Spleen (tissue), 11 donors: ENCODE measurements at regions not wholly inside any gene's neighbourhood (a gene's known extent, or its start where the extent isn't known, plus 50 kb on each side); places are given as distances from the start of the nearest gene placed in this dataset.

Experiments used
- DNase-seq: peaks from one replicate; pipeline ENCODE4 v3.0.0-alpha.2; 2020
- H3K27ac ChIP-seq, 8 donors: fragments of 200-600 bp; sonication (generic) in 7 of 8; 1 replicate in 4 of 8; 2 replicates in 4 of 8; pipeline versions ENCODE4 v1.5.0 to v1.8.0; 2016 to 2021; ENCODE audit warnings: inconsistent platforms in 4 of 8, mild to moderate bottlenecking in 4 of 8, moderate library complexity in 1 of 8
- H3K27me3 ChIP-seq, 7 donors: fragments of 200-600 bp; sonication (generic) in 6 of 7; replicated peaks in 1 of 7; 1 replicate in 4 of 7; 2 replicates in 3 of 7; pipeline versions ENCODE4 v1.5.0 to v1.8.0; 2016 to 2021; ENCODE audit warnings: inconsistent platforms in 3 of 7, mild to moderate bottlenecking in 1 of 7
- H3K36me3 ChIP-seq, 6 donors: fragments of 200-600 bp; sonication (generic) in 5 of 6; 1 replicate in 4 of 6; 2 replicates in 2 of 6; pipeline versions ENCODE4 v1.5.0 to v1.8.0; 2016 to 2021; ENCODE audit warnings: inconsistent platforms in 2 of 6
- H3K4me1 ChIP-seq, 6 donors: fragments of 200-600 bp; sonication (generic) in 5 of 6; 1 replicate in 3 of 6; 2 replicates in 3 of 6; pipeline versions ENCODE4 v1.5.0 to v1.8.0; 2016 to 2021; ENCODE audit warnings: inconsistent platforms in 3 of 6
- H3K4me3 ChIP-seq, 8 donors: fragments of 200-600 bp; sonication (generic) in 7 of 8; 1 replicate in 4 of 8; 2 replicates in 4 of 8; pipeline versions ENCODE4 v1.5.0 to v1.8.0; 2016 to 2021; ENCODE audit warnings: inconsistent platforms in 4 of 8, mild to moderate bottlenecking in 4 of 8, moderate library complexity in 2 of 8
- H3K9me3 ChIP-seq, 8 donors: fragments of 200-600 bp; sonication (generic) in 7 of 8; 1 replicate in 4 of 8; 2 replicates in 4 of 8; pipeline versions ENCODE4 v1.5.0 to v1.8.0; 2016 to 2021; ENCODE audit warnings: inconsistent platforms in 4 of 8
- POLR2A ChIP-seq, 3 donors: fragments of 450-650 bp; IDR thresholded peaks; one replicate each; pipeline ENCODE4 v1.5.1; 2017; ENCODE audit warnings: antibody characterized with exemption in 3 of 3, mild to moderate bottlenecking in 1 of 3
- POLR2AphosphoS5 ChIP-seq, 3 donors: sonication (generic); formaldehyde crosslinking; IDR thresholded peaks; one replicate each; pipeline ENCODE4 v1.5.1; 2017; ENCODE audit warnings: antibody characterized with exemption in 3 of 3
- WGBS, 5 donors: extraction: QIAGEN DNeasy Blood & Tissue Kit in 3 of 5; methylation state at CpG; one replicate each; pipeline versions ENCODE4 v1.1.5 to v1.1.7; 2013 to 2018; 5-methylcytosine and 5-hydroxymethylcytosine counted together
- intact Hi-C: fragments of 100-400 bp; cut with DNase I; formaldehyde crosslinking; loops from one replicate; pipeline ENCODE4 v1.15.0; 2023; ENCODE audit warnings: low total_unique reads
- TF ChIP-seq, protein P1 (sequence below), 11 experiments: fragments of 200-600 bp in 7 of 11; fragments of 450-650 bp in 4 of 11; sonication (generic) in 4 of 11; IDR thresholded peaks in 8 of 11; conservative IDR thresholded peaks in 3 of 11; 1 replicate in 7 of 11; 2 replicates in 4 of 11; pipeline versions ENCODE4 v1.4.0 to v1.8.0; 2016 to 2021; ENCODE audit warnings: antibody characterized with exemption in 11 of 11, inconsistent platforms in 4 of 11, mild to moderate bottlenecking in 1 of 11
- donor health status: healthy with polysubstance abuse.
- donor health status: DM: no; HTN: no; CAD: no; lungs with moderate emphysema.
- donor health status: DM: no; HTN: no; CAD: no.
- donor health status: Bipolar disorder and iron deficiency.
- donor health status: healthy.
- donor health status: DM: no; HTN: no; CAD: no.
- donor health status: DM: yes; HTN: yes; CAD: no.

DNA sequence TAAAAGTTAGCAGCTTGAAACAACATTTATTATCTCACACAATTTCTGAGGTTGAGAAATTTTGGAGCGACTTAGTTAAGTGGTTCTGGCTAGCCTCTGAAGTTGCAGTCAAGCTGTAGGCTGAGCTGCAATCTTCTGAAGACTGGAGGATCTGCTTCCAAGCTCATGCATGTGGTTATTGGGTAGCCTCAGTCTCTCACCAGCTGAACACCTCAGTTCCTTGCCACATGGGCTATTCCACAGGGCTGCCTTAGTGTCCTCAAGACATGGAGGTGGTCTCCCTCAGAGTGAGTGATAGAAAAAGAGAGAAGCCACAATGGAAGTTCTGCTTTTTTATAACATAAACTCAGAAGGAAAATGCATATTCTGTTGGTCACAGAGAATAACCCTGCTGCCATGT lies 92.0 kb upstream of the CAMK1G start:
- 76 to 95% (median 82%) methylated on average over 1 of the region's 1 CpG for WGBS, 5 donors
- H3K4me1 ChIP-seq, result peaks cover 0 to 4% (median 0%) of the 10 kb centered on the region in 6 donors
- no peak for DNase-seq
- no peaks in the 10 kb centered on the region for H3K27me3 ChIP-seq
- intact Hi-C loops, result no loop called here
- TF ChIP-seq, protein P1, sequence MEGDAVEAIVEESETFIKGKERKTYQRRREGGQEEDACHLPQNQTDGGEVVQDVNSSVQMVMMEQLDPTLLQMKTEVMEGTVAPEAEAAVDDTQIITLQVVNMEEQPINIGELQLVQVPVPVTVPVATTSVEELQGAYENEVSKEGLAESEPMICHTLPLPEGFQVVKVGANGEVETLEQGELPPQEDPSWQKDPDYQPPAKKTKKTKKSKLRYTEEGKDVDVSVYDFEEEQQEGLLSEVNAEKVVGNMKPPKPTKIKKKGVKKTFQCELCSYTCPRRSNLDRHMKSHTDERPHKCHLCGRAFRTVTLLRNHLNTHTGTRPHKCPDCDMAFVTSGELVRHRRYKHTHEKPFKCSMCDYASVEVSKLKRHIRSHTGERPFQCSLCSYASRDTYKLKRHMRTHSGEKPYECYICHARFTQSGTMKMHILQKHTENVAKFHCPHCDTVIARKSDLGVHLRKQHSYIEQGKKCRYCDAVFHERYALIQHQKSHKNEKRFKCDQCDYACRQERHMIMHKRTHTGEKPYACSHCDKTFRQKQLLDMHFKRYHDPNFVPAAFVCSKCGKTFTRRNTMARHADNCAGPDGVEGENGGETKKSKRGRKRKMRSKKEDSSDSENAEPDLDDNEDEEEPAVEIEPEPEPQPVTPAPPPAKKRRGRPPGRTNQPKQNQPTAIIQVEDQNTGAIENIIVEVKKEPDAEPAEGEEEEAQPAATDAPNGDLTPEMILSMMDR (IDR thresholded peaks at IDR 0.05 in 8 of 11, conservative IDR thresholded peaks at IDR 0.05 in 3 of 11), result no peak
- TF ChIP-seq POLR2AphosphoS5 (IDR thresholded peaks at IDR 0.05) (no peak), POLR2A (IDR thresholded peaks at IDR 0.05) (no peak)
- no peak overlapping the region for H3K4me3 ChIP-seq
- peaks cover 0 to 17% (median 11%) of the 10 kb centered on the region in 8 donors for H3K9me3 ChIP-seq
- no peaks in the 10 kb centered on the region for H3K36me3 ChIP-seq
- H3K27ac ChIP-seq, result no peak overlapping the region

DNA sequence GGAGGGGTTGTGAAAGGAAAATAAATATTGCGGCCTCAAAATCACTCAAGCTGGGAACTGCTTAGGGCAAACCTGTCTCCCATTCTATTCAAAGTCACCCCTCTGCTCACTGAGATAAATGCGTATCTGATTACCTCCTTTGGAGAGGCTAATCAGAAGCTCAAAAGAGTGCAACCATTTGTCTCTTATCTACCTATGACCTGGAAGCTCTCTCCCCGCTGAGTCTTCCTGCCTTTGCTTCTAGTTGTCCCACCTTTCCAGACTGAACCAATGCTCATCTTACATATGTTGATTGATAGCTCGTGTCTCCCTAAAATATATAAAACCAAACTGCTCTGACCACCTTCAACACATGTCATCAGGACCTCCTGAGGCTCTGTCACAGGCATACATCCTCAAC lies 91.6 kb upstream of the CAMK1G start:
- Histone ChIP-seq H3K36me3 (no peaks in the 10 kb centered on the region), H3K27ac (no peak overlapping the region), H3K4me3 (no peak overlapping the region), H3K4me1 (peaks cover 0 to 4% (median 0%) of the 10 kb centered on the region in 6 donors), H3K27me3 (no peaks in the 10 kb centered on the region), H3K9me3 (peaks cover 0 to 21% (median 12%) of the 10 kb centered on the region in 8 donors)
- intact Hi-C loops, result no loop called here
- 73 to 85% (median 79%) methylated on average over 4 of the region's 4 CpGs for WGBS, 5 donors
- TF ChIP-seq POLR2AphosphoS5 (IDR thresholded peaks at IDR 0.05), result no peak
- no peak for TF ChIP-seq POLR2A (IDR thresholded peaks at IDR 0.05)
- TF ChIP-seq, protein P1 (IDR thresholded peaks at IDR 0.05 in 8 of 11, conservative IDR thresholded peaks at IDR 0.05 in 3 of 11), result no peak
- DNase-seq, result no peak

DNA sequence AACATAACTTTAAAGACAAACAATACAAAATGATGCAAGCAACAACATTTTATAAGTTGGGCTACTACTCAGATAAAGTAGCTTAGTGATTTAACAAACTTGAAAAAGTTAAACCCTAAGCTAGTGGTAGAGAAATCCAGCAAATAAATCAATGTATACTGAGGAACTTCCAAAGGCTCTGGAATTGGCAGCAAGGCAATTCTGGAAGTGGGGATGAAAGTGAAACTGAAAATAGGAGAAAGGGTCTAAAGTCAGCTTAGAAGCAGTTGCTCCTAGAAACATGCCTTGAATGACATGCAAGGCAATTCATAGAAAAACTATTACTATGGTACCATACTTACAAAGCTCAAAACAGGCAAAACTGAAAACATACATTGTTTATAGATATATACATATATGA lies 90.0 kb upstream of the CAMK1G start:
- Histone ChIP-seq H3K9me3 (peaks cover 0 to 30% (median 17%) of the 10 kb centered on the region in 8 donors), H3K36me3 (no peaks in the 10 kb centered on the region), H3K27ac (no peak overlapping the region), H3K4me1 (peaks cover 0 to 4% (median 0%) of the 10 kb centered on the region in 6 donors), H3K27me3 (no peaks in the 10 kb centered on the region), H3K4me3 (no peak overlapping the region)
- no peak for DNase-seq
- TF ChIP-seq POLR2AphosphoS5 (IDR thresholded peaks at IDR 0.05) (no peak), POLR2A (IDR thresholded peaks at IDR 0.05) (no peak)
- TF ChIP-seq, protein P1 (IDR thresholded peaks at IDR 0.05 in 8 of 11, conservative IDR thresholded peaks at IDR 0.05 in 3 of 11), result no peak
- intact Hi-C loops, result no loop called here

DNA sequence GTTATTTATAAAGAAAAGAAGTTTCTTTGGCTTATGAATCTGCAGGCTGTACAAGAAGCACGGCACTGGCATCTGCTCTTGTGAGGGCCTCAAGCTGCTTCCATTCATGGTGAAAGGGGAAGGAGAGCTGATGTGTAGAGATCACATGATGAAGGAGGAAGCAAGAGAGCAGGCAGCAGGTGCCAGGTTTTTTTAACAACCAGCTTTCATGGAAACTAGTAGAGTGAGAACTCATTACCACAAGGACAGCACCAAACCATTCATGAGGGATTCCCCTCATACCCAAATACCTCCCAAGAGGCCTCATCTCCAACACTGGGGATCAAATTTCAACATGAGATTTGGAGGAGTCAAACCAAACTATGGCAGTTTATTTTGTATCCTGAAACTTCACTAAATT lies 85.8 kb upstream of the CAMK1G start:
- 78 to 93% (median 81%) methylated on average over 1 of the region's 1 CpG for WGBS, 5 donors
- DNase-seq, result no peak
- H3K27ac ChIP-seq, result no peak overlapping the region
- peaks cover 2 to 67% (median 41%) of the 10 kb centered on the region in 8 donors for H3K9me3 ChIP-seq
- no peak overlapping the region for H3K4me3 ChIP-seq
- peaks cover 0 to 4% (median 0%) of the 10 kb centered on the region in 6 donors for H3K4me1 ChIP-seq
- TF ChIP-seq POLR2AphosphoS5 (IDR thresholded peaks at IDR 0.05), result no peak
- TF ChIP-seq, protein P1 (IDR thresholded peaks at IDR 0.05 in 8 of 11, conservative IDR thresholded peaks at IDR 0.05 in 3 of 11), result no peak
- no peak for TF ChIP-seq POLR2A (IDR thresholded peaks at IDR 0.05)
- H3K36me3 ChIP-seq, result no peaks in the 10 kb centered on the region
- intact Hi-C loops, result no loop called here
- H3K27me3 ChIP-seq, result peaks cover 0 to 3% (median 0%) of the 10 kb centered on the region in 7 donors
